ENCODE measurements at regions not wholly inside any gene's neighbourhood (a gene's known extent, or its start where the extent isn't known, plus 50 kb on each side); places are given as distances from the start of the nearest gene placed in this dataset.

DNA sequence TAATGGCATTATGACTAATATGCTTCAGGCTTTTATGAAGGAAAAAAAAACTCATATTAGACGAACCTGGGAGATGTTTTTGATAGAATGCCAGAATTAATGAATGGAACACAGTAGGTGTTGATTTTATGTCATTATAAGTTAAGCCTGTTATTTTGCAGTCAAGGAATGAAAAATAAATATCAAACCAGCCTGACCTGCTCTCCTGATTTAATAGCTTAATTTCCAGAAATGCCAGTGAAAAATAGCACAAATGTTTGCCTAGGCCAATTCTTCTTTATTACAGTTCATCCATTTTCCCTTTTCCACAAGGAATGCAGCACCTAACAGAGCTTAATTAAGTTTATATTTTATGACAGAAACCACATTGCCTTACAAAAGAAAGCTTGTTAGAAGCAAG lies 292.0 kb downstream of the TBL1XR1 start:
- TF ChIP-seq POLR2A (IDR thresholded peaks at IDR 0.05): no peak
- TF ChIP-seq, protein P1, sequence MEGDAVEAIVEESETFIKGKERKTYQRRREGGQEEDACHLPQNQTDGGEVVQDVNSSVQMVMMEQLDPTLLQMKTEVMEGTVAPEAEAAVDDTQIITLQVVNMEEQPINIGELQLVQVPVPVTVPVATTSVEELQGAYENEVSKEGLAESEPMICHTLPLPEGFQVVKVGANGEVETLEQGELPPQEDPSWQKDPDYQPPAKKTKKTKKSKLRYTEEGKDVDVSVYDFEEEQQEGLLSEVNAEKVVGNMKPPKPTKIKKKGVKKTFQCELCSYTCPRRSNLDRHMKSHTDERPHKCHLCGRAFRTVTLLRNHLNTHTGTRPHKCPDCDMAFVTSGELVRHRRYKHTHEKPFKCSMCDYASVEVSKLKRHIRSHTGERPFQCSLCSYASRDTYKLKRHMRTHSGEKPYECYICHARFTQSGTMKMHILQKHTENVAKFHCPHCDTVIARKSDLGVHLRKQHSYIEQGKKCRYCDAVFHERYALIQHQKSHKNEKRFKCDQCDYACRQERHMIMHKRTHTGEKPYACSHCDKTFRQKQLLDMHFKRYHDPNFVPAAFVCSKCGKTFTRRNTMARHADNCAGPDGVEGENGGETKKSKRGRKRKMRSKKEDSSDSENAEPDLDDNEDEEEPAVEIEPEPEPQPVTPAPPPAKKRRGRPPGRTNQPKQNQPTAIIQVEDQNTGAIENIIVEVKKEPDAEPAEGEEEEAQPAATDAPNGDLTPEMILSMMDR (IDR thresholded peaks at IDR 0.05 in 4 of 5, conservative IDR thresholded peaks at IDR 0.05 in 1 of 5): no peak

Data from gastrocnemius medialis (tissue), 4 donors.